GM23248 (cell line): ENCODE measurements at regions not wholly inside any gene's neighbourhood (a gene's known extent, or its start where the extent isn't known, plus 50 kb on each side); places are given as distances from the start of the nearest gene placed in this dataset.

ENCODE experiments used
- EZH2 ChIP-seq: fragments of 200-600 bp; sonication (generic); IDR thresholded peaks from 2 replicates; pipeline ENCODE4 v1.6.1; 2018; ENCODE audit warnings: antibody characterized with exemption, mild to moderate bottlenecking; ENCODE audit not compliant: insufficient read depth, poor library complexity, severe bottlenecking
- EZH2phosphoT487 ChIP-seq: fragments of 200-600 bp; sonication (generic); IDR thresholded peaks from 2 replicates; pipeline ENCODE4 v1.6.1; 2018; ENCODE audit warnings: antibody characterized with exemption, moderate library complexity, mild to moderate bottlenecking, low read depth; ENCODE audit not compliant: insufficient read depth

DNA sequence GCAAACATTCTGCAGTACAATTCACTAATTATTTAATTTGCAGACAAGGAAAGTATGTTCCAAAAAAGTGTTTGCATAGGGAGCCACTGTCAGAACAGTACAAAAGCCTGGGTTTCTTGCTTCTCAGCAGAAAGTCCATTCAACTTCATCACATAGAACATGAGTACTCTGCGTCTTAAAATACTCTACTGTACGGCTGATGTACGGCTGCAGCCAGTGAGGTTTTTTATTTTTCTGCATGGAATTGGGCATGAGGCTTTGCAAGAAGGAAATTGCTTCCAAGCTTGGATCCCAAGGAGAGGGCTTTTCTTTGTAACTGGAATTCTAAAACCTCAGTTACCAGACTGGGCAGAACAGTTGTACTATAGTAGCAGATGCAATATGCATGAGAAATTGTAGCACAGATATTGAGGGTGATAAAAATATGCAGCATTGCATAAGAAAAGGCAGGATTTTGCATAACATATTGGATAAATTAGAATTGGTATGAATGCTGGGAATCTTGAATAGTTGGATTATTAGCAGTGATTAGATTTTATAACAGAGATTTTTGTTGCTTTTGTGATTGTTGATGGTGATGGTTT, 178.1 kb upstream of the CDH9 start:
- TF ChIP-seq EZH2 (no peak), EZH2phosphoT487 (no peak)
